ENCODE measurements at regions not wholly inside any gene's neighbourhood (a gene's known extent, or its start where the extent isn't known, plus 50 kb on each side); places are given as distances from the start of the nearest gene placed in this dataset.

GRCh38 chr17:13874817-13875216 lies 194.5 kb upstream of the COX10 start (continued):
- no peak for TF ChIP-seq SIN3A (conservative IDR thresholded peaks at IDR 0.05 in 1 of 2, IDR thresholded peaks at IDR 0.05 in 1 of 2; ENCODE audit: low read depth in 1 of 2, low read length in 2 of 2)
- TF ChIP-seq KDM1A (IDR thresholded peaks at IDR 0.05; ENCODE audit: borderline replicate concordance, low read length), result no peak
- TF ChIP-seq MAFK (IDR thresholded peaks at IDR 0.05; ENCODE audit: low read depth, low read length), result no peak
- no peak for TF ChIP-seq SP1 (IDR thresholded peaks at IDR 0.05; ENCODE audit: low read depth, low read length)
- no peak for TF ChIP-seq FOSL1 (IDR thresholded peaks at IDR 0.05; ENCODE audit: insufficient read depth, low read depth, low read length)

Measured in H1 (cell line).